ENCODE measurements at regions not wholly inside any gene's neighbourhood (a gene's known extent, or its start where the extent isn't known, plus 50 kb on each side); places are given as distances from the start of the nearest gene placed in this dataset.

DNA sequence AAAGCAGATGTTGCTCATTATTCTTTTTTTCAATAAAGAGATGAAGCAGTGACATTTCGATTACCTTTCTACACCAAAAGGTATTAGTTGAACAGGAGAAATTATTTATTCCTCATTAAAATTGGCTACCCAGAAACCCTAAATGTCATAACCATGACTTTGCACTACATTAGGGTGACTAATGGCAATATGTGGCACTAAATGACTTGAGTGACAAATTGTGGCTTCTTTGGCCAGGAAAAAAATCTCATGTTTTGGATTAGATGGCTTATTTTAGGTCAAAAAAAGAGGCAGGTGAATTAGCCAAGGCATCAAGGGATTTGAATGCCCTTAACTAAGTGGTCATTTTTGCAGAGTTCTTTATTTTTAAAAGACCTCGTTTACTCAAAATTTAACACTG, 353.9 kb downstream of the NDFIP2 start:
- no peaks in the 10 kb centered on the region for H3K36me3 ChIP-seq
- no peaks in the 10 kb centered on the region for H3K9me3 ChIP-seq
- no peaks in the 10 kb centered on the region for H3K4me1 ChIP-seq
- H3K27me3 ChIP-seq, result no peaks in the 10 kb centered on the region
- H3K4me3 ChIP-seq (ENCODE audit: low read depth, low read length), result no peak overlapping the region
- TF ChIP-seq, protein P1, sequence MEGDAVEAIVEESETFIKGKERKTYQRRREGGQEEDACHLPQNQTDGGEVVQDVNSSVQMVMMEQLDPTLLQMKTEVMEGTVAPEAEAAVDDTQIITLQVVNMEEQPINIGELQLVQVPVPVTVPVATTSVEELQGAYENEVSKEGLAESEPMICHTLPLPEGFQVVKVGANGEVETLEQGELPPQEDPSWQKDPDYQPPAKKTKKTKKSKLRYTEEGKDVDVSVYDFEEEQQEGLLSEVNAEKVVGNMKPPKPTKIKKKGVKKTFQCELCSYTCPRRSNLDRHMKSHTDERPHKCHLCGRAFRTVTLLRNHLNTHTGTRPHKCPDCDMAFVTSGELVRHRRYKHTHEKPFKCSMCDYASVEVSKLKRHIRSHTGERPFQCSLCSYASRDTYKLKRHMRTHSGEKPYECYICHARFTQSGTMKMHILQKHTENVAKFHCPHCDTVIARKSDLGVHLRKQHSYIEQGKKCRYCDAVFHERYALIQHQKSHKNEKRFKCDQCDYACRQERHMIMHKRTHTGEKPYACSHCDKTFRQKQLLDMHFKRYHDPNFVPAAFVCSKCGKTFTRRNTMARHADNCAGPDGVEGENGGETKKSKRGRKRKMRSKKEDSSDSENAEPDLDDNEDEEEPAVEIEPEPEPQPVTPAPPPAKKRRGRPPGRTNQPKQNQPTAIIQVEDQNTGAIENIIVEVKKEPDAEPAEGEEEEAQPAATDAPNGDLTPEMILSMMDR (IDR thresholded peaks at IDR 0.05; ENCODE audit: low read depth, low read length), result no peak
- DNase-seq, result no peak

DNA sequence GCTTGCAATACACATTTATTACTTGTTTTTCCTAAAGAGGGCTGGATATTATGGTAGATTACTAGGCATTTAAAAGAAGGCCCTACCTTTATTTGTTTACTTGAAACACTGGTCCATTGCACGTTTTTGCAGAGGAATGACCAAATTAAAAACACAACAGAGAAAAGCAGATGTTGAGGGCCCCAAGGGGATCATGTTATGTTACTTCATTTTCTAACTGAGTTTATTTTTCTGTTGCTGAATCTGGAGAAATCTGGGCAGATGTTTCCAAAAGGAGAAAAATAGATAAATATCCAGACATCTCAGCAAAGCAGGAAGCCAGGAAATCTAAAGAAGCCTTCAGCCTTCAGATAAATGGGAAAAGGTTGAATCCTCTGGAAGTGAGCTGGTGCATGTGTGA, 353.0 kb downstream of the NDFIP2 start:
- Histone ChIP-seq H3K27me3 (no peaks in the 10 kb centered on the region), H3K36me3 (no peaks in the 10 kb centered on the region), H3K4me3 (ENCODE audit: low read depth, low read length) (no peak overlapping the region), H3K4me1 (no peaks in the 10 kb centered on the region), H3K9me3 (no peaks in the 10 kb centered on the region)
- no peak for DNase-seq
- TF ChIP-seq, protein P1 (IDR thresholded peaks at IDR 0.05; ENCODE audit: low read depth, low read length), result no peak

DNA sequence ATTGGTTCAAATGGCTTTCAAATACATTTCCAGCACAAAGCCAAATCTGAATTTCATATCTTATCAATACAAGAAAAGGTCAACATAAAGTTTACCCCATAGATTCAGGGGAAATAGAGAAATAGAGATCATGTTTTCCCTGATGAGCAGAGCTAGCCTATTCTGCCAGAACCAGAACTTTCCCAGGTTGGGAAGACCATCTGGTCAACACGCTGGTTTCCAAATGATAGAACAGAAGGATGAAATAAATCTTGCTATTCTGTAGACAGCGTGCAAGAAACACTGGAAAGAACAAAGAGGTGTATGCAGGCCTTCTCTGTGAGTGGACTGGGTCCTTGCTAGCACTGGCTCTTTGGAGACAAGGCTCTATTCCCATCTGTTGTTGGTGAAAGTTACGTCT, 350.6 kb downstream of the NDFIP2 start:
- no peak for DNase-seq
- H3K4me1 ChIP-seq, result no peaks in the 10 kb centered on the region; the same call in 1 of the 2 replicates
- no peaks in the 10 kb centered on the region for H3K27me3 ChIP-seq
- TF ChIP-seq, protein P1 (IDR thresholded peaks at IDR 0.05; ENCODE audit: low read depth, low read length), result no peak
- H3K36me3 ChIP-seq, result no peaks in the 10 kb centered on the region
- H3K9me3 ChIP-seq, result no peaks in the 10 kb centered on the region
- H3K4me3 ChIP-seq (ENCODE audit: low read depth, low read length), result no peak overlapping the region

DNA sequence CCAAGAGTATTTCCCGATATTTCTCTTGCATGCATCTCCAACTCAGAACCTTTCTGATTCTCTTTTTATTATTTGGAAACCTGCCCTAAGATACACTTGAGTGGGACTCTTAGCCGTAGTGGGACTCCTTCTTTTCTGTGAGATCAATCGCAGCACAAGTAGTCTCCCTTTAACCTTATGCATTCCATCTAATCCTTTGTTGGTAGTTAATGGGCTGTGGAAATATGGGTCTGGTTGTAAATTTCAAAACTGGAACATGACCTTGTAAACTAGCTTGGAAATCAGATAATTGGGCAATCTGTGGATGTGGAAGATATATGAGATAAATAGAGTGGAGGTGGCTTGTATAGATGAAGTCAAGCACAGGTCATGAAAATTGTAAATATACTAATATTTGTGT, 350.0 kb downstream of the NDFIP2 start:
- Histone ChIP-seq H3K9me3 (no peaks in the 10 kb centered on the region), H3K36me3 (no peaks in the 10 kb centered on the region), H3K27me3 (no peaks in the 10 kb centered on the region), H3K4me3 (ENCODE audit: low read depth, low read length) (no peak overlapping the region), H3K4me1 (no peaks in the 10 kb centered on the region; the same call in 1 of the 2 replicates)
- TF ChIP-seq, protein P1 (IDR thresholded peaks at IDR 0.05; ENCODE audit: low read depth, low read length), result no peak
- DNase-seq, result no peak

DNA sequence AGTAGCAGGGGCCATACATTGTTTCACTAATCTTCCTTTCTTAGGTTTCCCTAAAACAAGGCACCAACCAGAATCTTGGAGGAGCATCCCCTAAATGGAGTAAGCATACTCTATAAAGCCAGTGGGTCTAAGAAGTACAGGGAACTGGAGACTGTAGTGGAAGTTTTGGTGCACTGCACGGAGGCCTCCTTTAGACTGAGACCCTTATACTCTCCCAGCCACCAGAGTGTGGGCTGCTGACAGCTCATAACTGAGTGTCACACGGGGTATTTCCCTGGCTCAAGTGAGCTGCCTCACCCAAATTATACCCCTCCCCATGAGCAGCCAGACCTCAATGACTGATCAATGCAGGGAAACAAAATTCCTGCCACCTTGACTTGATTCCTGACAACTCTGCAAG, 349.5 kb downstream of the NDFIP2 start:
- Histone ChIP-seq H3K36me3 (no peaks in the 10 kb centered on the region), H3K27me3 (no peaks in the 10 kb centered on the region), H3K4me3 (ENCODE audit: low read depth, low read length) (no peak overlapping the region), H3K4me1 (no peaks in the 10 kb centered on the region; the same call in 1 of the 2 replicates), H3K9me3 (no peaks in the 10 kb centered on the region)
- TF ChIP-seq, protein P1 (IDR thresholded peaks at IDR 0.05; ENCODE audit: low read depth, low read length), result no peak
- no peak for DNase-seq

DNA sequence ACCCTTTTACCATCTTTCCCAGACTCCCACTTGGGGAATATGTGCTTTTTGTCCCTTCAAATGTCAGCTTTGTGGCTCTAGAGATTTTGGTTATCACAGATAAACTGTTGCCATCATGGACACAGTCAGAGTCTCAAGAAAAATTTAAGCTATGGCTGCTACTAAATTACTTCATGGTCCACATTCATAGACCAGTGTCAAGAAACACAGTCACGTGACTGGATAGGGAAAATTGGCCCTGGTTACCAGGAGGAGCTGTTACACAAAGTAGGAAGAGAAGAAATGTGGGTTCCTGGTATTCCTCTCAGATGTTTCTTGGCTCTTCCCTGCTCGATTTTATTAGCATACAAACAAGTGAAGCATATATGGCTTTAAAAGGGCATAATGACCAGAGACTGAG, 348.9 kb downstream of the NDFIP2 start:
- Histone ChIP-seq H3K36me3 (no peaks in the 10 kb centered on the region), H3K27me3 (no peaks in the 10 kb centered on the region), H3K9me3 (no peaks in the 10 kb centered on the region), H3K4me3 (ENCODE audit: low read depth, low read length) (no peak overlapping the region), H3K4me1 (no peaks in the 10 kb centered on the region; the same call in 1 of the 2 replicates)
- TF ChIP-seq, protein P1 (IDR thresholded peaks at IDR 0.05; ENCODE audit: low read depth, low read length), result no peak
- DNase-seq, result no peak

Data from BE2C (cell line).